ENCODE measurements at regions not wholly inside any gene's neighbourhood (a gene's known extent, or its start where the extent isn't known, plus 50 kb on each side); places are given as distances from the start of the nearest gene placed in this dataset.

DNA sequence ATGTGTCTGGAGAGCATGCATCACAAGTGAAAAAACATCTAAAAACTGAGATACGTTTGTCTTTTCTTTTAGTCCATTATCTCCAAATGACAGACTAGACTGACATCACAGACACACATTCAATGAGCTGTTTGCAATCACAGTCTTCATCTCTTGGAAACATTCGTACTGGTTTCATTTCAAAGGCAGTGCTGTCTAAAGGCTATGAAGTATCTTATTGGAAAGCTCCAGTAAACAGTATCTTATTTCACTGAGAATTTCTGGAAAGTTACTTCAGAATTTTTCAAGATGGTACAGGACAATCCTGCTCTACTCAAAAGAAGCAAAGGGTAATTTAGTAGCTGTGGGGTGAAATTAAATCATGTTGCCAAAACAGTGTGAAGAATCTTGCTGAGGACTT, 53.5 kb upstream of the TNFRSF19 start:
- no peak overlapping the region for H3K4me3 ChIP-seq (ENCODE audit: insufficient read depth, low read depth, low read length)
- H3K79me2 ChIP-seq (ENCODE audit: insufficient read depth, low read length): no peaks in the 10 kb centered on the region
- H3K36me3 ChIP-seq (ENCODE audit: insufficient read depth, low read length): no peaks in the 10 kb centered on the region
- no peak overlapping the region for H3K4me2 ChIP-seq (ENCODE audit: low read length)
- peak; percentile 20 for FAIRE-seq
- peak; percentile 32 for DNase-seq (ENCODE audit: low read depth)
- Mint-ChIP-seq H3K27ac (ENCODE audit: unreplicated experiment) (no peak overlapping the region), H3K4me1 (ENCODE audit: low read depth, unreplicated experiment) (peaks cover 15% of the 10 kb centered on the region), H3K4me3 (ENCODE audit: unreplicated experiment) (no peak overlapping the region), H3K9me3 (ENCODE audit: unreplicated experiment) (peaks cover 4% of the 10 kb centered on the region), H3K27me3 (ENCODE audit: low read depth, unreplicated experiment) (peaks cover 2% of the 10 kb centered on the region), H3K36me3 (ENCODE audit: low read depth, unreplicated experiment) (no peaks in the 10 kb centered on the region)
- H3K27me3 ChIP-seq (ENCODE audit: insufficient read depth, low read length): no peaks in the 10 kb centered on the region
- H3K4me1 ChIP-seq (ENCODE audit: insufficient read depth, low read length): no peaks in the 10 kb centered on the region
- H3K9ac ChIP-seq (ENCODE audit: low read length): no peak overlapping the region
- H3K27ac ChIP-seq (ENCODE audit: low read depth, low read length): no peak overlapping the region
- no peaks in the 10 kb centered on the region for H4K20me1 ChIP-seq (ENCODE audit: insufficient read depth, low read length)
- no peaks in the 10 kb centered on the region for H3K9me3 ChIP-seq (ENCODE audit: insufficient read depth, low read depth, low read length)
- TF ChIP-seq, protein P1, sequence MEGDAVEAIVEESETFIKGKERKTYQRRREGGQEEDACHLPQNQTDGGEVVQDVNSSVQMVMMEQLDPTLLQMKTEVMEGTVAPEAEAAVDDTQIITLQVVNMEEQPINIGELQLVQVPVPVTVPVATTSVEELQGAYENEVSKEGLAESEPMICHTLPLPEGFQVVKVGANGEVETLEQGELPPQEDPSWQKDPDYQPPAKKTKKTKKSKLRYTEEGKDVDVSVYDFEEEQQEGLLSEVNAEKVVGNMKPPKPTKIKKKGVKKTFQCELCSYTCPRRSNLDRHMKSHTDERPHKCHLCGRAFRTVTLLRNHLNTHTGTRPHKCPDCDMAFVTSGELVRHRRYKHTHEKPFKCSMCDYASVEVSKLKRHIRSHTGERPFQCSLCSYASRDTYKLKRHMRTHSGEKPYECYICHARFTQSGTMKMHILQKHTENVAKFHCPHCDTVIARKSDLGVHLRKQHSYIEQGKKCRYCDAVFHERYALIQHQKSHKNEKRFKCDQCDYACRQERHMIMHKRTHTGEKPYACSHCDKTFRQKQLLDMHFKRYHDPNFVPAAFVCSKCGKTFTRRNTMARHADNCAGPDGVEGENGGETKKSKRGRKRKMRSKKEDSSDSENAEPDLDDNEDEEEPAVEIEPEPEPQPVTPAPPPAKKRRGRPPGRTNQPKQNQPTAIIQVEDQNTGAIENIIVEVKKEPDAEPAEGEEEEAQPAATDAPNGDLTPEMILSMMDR (IDR thresholded peaks at IDR 0.05; ENCODE audit: insufficient read depth, low read depth, low read length): no peak
- TF ChIP-seq EZH2 (IDR thresholded peaks at IDR 0.05; ENCODE audit: insufficient read depth, low read length): no peak
- H2AFZ ChIP-seq (ENCODE audit: low read depth, low read length): no peak overlapping the region

DNA sequence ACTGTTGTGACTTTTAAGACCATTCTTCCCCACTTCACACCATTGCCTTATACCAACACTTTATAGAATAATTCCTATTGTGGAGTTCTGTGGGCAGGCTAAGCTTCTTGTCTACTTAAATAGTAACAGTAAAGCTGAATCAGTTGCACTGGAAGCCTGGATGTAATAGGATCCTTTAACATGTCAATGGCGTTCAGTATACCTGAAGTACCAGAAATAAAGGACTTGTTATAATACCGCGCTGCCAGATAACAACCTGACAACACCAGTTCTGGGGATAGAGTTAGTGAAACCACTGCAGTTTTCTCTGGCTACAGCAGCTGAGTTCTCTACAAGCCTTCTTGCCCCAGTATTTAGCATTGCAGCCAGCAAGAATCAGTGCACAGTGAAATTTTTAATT, 52.0 kb upstream of the TNFRSF19 start:
- Mint-ChIP-seq H3K36me3 (ENCODE audit: low read depth, unreplicated experiment) (no peaks in the 10 kb centered on the region), H3K9me3 (ENCODE audit: unreplicated experiment) (peaks cover 2% of the 10 kb centered on the region), H3K27me3 (ENCODE audit: low read depth, unreplicated experiment) (peaks cover 2% of the 10 kb centered on the region), H3K4me1 (ENCODE audit: low read depth, unreplicated experiment) (peaks cover 9% of the 10 kb centered on the region), H3K27ac (ENCODE audit: unreplicated experiment) (no peak overlapping the region), H3K4me3 (ENCODE audit: unreplicated experiment) (no peak overlapping the region)
- no peaks in the 10 kb centered on the region for H3K36me3 ChIP-seq (ENCODE audit: insufficient read depth, low read length)
- H3K27ac ChIP-seq (ENCODE audit: low read depth, low read length): no peak overlapping the region
- no peak overlapping the region for H3K9ac ChIP-seq (ENCODE audit: low read length)
- H3K79me2 ChIP-seq (ENCODE audit: insufficient read depth, low read length): no peaks in the 10 kb centered on the region
- H3K9me3 ChIP-seq (ENCODE audit: insufficient read depth, low read depth, low read length): no peaks in the 10 kb centered on the region
- H4K20me1 ChIP-seq (ENCODE audit: insufficient read depth, low read length): no peaks in the 10 kb centered on the region
- H3K4me2 ChIP-seq (ENCODE audit: low read length): no peak overlapping the region
- no peak for FAIRE-seq
- TF ChIP-seq, protein P1 (IDR thresholded peaks at IDR 0.05; ENCODE audit: insufficient read depth, low read depth, low read length): no peak
- TF ChIP-seq EZH2 (IDR thresholded peaks at IDR 0.05; ENCODE audit: insufficient read depth, low read length): no peak
- no peak overlapping the region for H3K4me3 ChIP-seq (ENCODE audit: insufficient read depth, low read depth, low read length)
- H3K27me3 ChIP-seq (ENCODE audit: insufficient read depth, low read length): no peaks in the 10 kb centered on the region
- H3K4me1 ChIP-seq (ENCODE audit: insufficient read depth, low read length): no peaks in the 10 kb centered on the region
- DNase-seq (ENCODE audit: low read depth): no peak
- H2AFZ ChIP-seq (ENCODE audit: low read depth, low read length): no peak overlapping the region
